ENCODE measurements at regions not wholly inside any gene's neighbourhood (a gene's known extent, or its start where the extent isn't known, plus 50 kb on each side); places are given as distances from the start of the nearest gene placed in this dataset.
A peak's percentile ranks its signal among the peaks of the same experiment; 100 is the strongest.

DNA sequence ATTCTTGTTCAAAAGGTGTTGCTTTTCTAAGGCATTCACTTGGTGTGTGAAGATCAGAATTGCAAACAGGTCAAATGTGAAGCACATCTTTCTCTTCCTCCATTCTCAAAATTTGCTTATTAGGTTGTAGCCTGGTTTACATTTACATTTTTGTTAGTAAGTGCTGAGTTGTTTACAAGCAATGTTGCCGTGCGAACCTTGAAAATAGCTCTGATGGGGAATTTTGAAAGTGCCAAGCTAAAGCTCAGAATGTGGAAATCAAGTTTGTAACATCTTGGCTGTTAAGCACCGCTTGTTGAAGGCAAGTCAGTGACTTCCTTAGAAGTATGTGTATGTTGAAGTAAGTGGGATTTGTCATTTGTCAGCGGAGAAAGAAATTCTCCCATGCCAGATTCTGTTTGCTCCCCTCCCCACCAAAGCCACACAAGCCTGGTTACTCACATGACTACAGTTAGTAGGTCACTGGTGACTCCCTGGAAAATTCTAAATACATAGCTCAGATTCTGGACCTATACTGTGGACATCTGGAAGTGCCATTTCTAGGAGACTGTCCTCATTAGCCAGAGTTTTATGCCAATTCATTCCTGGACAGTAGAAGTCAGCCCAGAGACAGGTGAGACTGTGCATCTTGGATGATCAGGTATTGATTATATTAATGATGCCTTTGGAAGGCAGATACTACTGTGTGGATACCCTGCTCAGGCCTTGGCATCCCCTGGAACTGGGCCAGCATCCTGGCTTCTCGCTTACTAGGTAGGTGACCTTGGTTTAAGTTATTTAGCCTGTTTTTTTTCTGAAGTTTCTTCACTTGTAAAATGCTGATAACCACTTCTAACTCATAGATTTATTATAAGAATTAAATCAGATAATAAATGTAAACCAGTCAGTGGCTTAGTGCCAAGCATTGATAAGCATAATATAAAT is 390.6 kb upstream of the SEMA6D start:
- ChIA-PET POLR2A (ENCODE audit: low non-redundant PET) (interaction anchor here (0.6 kb wide), 1 partner anchor 97 kb away, joined by 3 read pairs; no protein-coding TSS in a partner anchor), CTCF (no interaction called here)
- intact Hi-C loops (cut with micrococcal nuclease; ENCODE audit: unreplicated experiment), result no loop called here

DNA sequence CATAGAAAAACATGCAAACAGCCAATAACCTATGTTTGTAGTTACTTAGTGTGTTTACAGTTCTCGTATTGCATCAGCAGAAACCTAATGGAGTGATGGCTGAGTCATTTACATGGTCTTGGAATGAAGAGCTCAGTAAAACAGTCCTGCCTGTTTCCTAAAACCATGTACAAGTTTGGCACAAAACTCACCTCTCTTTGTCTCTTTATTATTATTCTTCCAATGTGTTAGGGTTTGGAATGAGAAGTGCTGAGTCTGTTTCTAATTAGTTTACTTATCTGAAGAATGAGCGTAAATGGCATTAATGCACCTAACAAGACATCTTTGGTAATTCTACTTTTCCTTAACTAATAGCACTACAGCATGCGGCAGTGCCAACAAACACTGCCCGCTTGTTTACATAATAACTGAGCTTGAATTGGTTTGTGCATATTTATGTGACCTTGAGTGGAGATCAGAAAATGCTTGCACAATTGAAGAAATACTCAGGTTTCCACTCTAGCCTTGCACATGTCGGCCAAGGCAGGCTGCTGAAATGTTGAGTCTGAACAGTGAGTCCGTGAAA is 385.4 kb upstream of the SEMA6D start:
- Histone ChIP-seq H3K4me3 (ENCODE audit: low read depth, low read length, poor library complexity, severe bottlenecking) (no peak overlapping the region), H3K27me3 (replicated peaks; ENCODE audit: insufficient read depth, low read depth, low read length, poor library complexity) (no peaks in the 10 kb centered on the region), H3K27ac (ENCODE audit: low read depth, low read length, poor library complexity, severe bottlenecking) (peak overlapping the region; percentile 3), H3K9me3 (ENCODE audit: low read depth, low read length, poor library complexity, severe bottlenecking) (no peaks in the 10 kb centered on the region), H3K4me1 (ENCODE audit: insufficient read depth, low read length, poor library complexity, severe bottlenecking) (peaks cover 12% of the 10 kb centered on the region), H3K36me3 (ENCODE audit: insufficient read depth, low read length, poor library complexity, severe bottlenecking) (no peaks in the 10 kb centered on the region)
- ChIA-PET POLR2A (ENCODE audit: low non-redundant PET) (no interaction called here), CTCF (interaction anchor here (0.6 kb wide), 1 partner anchor 22 kb away, joined by 3 read pairs; no protein-coding TSS in a partner anchor)
- intact Hi-C loops (cut with micrococcal nuclease; ENCODE audit: unreplicated experiment), result no loop called here
- DNase-seq (ENCODE audit: low spot score), result peak; percentile 16
- BruUV-seq (replicated peaks), result no TSS peak
- TF ChIP-seq EZH2 (IDR thresholded peaks at IDR 0.05; ENCODE audit: borderline replicate concordance, low read depth, low read length, poor library complexity, severe bottlenecking) (no peak), CTCF (conservative IDR thresholded peaks at IDR 0.05; ENCODE audit: low read depth, low read length) (no peak)

More for the DNA sequence above, 390.6 kb upstream of the SEMA6D start:
- H3K27ac ChIP-seq (ENCODE audit: low read depth, low read length, poor library complexity, severe bottlenecking), result no peak overlapping the region
- H3K27me3 ChIP-seq (replicated peaks; ENCODE audit: insufficient read depth, low read depth, low read length, poor library complexity), result no peaks in the 10 kb centered on the region
- H3K4me3 ChIP-seq (ENCODE audit: low read depth, low read length, poor library complexity, severe bottlenecking), result no peak overlapping the region
- no peaks in the 10 kb centered on the region for H3K36me3 ChIP-seq (ENCODE audit: insufficient read depth, low read length, poor library complexity, severe bottlenecking)
- no TSS peak for BruUV-seq (replicated peaks)
- no peaks in the 10 kb centered on the region for H3K9me3 ChIP-seq (ENCODE audit: low read depth, low read length, poor library complexity, severe bottlenecking)
- no peak for DNase-seq (ENCODE audit: low spot score)
- TF ChIP-seq EZH2 (IDR thresholded peaks at IDR 0.05; ENCODE audit: borderline replicate concordance, low read depth, low read length, poor library complexity, severe bottlenecking) (no peak), CTCF (conservative IDR thresholded peaks at IDR 0.05; ENCODE audit: low read depth, low read length) (no peak)
- peaks cover 3% of the 10 kb centered on the region for H3K4me1 ChIP-seq (ENCODE audit: insufficient read depth, low read length, poor library complexity, severe bottlenecking)

DNA sequence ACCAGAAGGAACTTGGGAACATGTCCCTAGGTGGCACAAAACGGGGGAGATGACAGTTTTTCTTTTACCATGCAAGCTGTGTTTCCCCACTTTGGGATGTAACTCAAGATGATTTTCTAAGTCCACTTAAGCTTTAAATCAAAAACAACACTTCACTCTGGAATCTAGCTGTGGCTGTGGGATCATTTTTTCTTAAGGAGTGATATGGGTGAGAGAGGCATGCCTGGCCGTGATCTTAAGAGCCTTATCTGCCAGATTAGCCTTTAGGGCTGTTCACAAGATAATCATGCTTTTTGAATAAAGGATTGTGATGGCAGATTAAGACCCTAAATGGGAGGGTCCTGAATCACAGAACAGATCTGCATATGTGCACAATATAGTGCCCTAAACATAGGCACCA is 384.8 kb upstream of the SEMA6D start:
- BruUV-seq (replicated peaks), result no TSS peak
- peaks cover 12% of the 10 kb centered on the region for H3K4me1 ChIP-seq (ENCODE audit: insufficient read depth, low read length, poor library complexity, severe bottlenecking)
- peak overlapping the region; percentile 3 for H3K27ac ChIP-seq (ENCODE audit: low read depth, low read length, poor library complexity, severe bottlenecking)
- H3K4me3 ChIP-seq (ENCODE audit: low read depth, low read length, poor library complexity, severe bottlenecking), result no peak overlapping the region
- no peaks in the 10 kb centered on the region for H3K36me3 ChIP-seq (ENCODE audit: insufficient read depth, low read length, poor library complexity, severe bottlenecking)
- TF ChIP-seq EZH2 (IDR thresholded peaks at IDR 0.05; ENCODE audit: borderline replicate concordance, low read depth, low read length, poor library complexity, severe bottlenecking) (no peak), CTCF (conservative IDR thresholded peaks at IDR 0.05; ENCODE audit: low read depth, low read length) (no peak)
- DNase-seq (ENCODE audit: low spot score), result no peak
- CTCF ChIA-PET, result interaction anchor here (0.6 kb wide), 1 partner anchor 22 kb away, joined by 3 read pairs; no protein-coding TSS in a partner anchor
- H3K9me3 ChIP-seq (ENCODE audit: low read depth, low read length, poor library complexity, severe bottlenecking), result no peaks in the 10 kb centered on the region
- intact Hi-C loops (cut with micrococcal nuclease; ENCODE audit: unreplicated experiment), result no loop called here
- H3K27me3 ChIP-seq (replicated peaks; ENCODE audit: insufficient read depth, low read depth, low read length, poor library complexity), result no peaks in the 10 kb centered on the region
- POLR2A ChIA-PET (ENCODE audit: low non-redundant PET), result no interaction called here
